ENCODE measurements at regions not wholly inside any gene's neighbourhood (a gene's known extent, or its start where the extent isn't known, plus 50 kb on each side); places are given as distances from the start of the nearest gene placed in this dataset.

GRCh38 chr20:63132715-63133471 is 83.0 kb downstream of the YTHDF1 start:
- Mint-ChIP-seq H3K4me3 (no peak overlapping the region), H3K4me1 (peaks cover 9% of the 10 kb centered on the region), H3K9me3 (no peaks in the 10 kb centered on the region), H3K36me3 (no peaks in the 10 kb centered on the region), H3K27ac (no peak overlapping the region), H3K27me3 (ENCODE audit: low read depth) (no peaks in the 10 kb centered on the region; the same call in 1 of the 2 replicates)
- DNase-seq (ENCODE audit: low spot score): peak; percentile 7
- POLR2A ChIA-PET: no interaction called here
- CTCF ChIA-PET: interaction anchor here (0.8 to 2.7 kb wide), 3 partner anchors 40 to 90 kb away, joined by 3 to 13 read pairs (median 4); no protein-coding TSS in a partner anchor
- TF ChIP-seq SMAD3 (CRISPR knock-in tag; IDR thresholded peaks at IDR 0.05; ENCODE audit: borderline replicate concordance): no peak
- ATAC-seq: no peak

- Mint-ChIP-seq H3K4me1 (peaks cover 9% of the 10 kb centered on the region), H3K4me3 (no peak overlapping the region), H3K27me3 (ENCODE audit: low read depth) (no peaks in the 10 kb centered on the region; the same call in 1 of the 2 replicates), H3K36me3 (no peaks in the 10 kb centered on the region), H3K9me3 (no peaks in the 10 kb centered on the region), H3K27ac (no peak overlapping the region)
- no peak for ATAC-seq
- ChIA-PET CTCF (interaction anchor here (2.7 kb wide), 1 partner anchor 41 kb away, joined by 13 read pairs; no protein-coding TSS in a partner anchor), POLR2A (no interaction called here)
- peak; percentile 6 for DNase-seq (ENCODE audit: low spot score)
- TF ChIP-seq ZNF232 (CRISPR knock-in tag; IDR thresholded peaks at IDR 0.05) (no peak), TP53 (CRISPR knock-in tag; IDR thresholded peaks at IDR 0.05) (no peak), NR2C2 (CRISPR knock-in tag; IDR thresholded peaks at IDR 0.05) (no peak), NR1H2 (CRISPR knock-in tag; IDR thresholded peaks at IDR 0.05) (no peak), ZNF423 (CRISPR knock-in tag; IDR thresholded peaks at IDR 0.05) (no peak), ATF1 (CRISPR knock-in tag; IDR thresholded peaks at IDR 0.05) (no peak), ZNF425 (CRISPR knock-in tag; conservative IDR thresholded peaks at IDR 0.05) (no peak), AR (CRISPR knock-in tag; IDR thresholded peaks at IDR 0.05) (no peak), CTCF (IDR thresholded peaks at IDR 0.05) (no peak), ZNF416 (CRISPR knock-in tag; IDR thresholded peaks at IDR 0.05) (no peak), PRRX2 (CRISPR knock-in tag; IDR thresholded peaks at IDR 0.05) (no peak), ZNF263 (CRISPR knock-in tag; IDR thresholded peaks at IDR 0.05; ENCODE audit: low read depth) (no peak)
- TF ChIP-seq, protein P1, sequence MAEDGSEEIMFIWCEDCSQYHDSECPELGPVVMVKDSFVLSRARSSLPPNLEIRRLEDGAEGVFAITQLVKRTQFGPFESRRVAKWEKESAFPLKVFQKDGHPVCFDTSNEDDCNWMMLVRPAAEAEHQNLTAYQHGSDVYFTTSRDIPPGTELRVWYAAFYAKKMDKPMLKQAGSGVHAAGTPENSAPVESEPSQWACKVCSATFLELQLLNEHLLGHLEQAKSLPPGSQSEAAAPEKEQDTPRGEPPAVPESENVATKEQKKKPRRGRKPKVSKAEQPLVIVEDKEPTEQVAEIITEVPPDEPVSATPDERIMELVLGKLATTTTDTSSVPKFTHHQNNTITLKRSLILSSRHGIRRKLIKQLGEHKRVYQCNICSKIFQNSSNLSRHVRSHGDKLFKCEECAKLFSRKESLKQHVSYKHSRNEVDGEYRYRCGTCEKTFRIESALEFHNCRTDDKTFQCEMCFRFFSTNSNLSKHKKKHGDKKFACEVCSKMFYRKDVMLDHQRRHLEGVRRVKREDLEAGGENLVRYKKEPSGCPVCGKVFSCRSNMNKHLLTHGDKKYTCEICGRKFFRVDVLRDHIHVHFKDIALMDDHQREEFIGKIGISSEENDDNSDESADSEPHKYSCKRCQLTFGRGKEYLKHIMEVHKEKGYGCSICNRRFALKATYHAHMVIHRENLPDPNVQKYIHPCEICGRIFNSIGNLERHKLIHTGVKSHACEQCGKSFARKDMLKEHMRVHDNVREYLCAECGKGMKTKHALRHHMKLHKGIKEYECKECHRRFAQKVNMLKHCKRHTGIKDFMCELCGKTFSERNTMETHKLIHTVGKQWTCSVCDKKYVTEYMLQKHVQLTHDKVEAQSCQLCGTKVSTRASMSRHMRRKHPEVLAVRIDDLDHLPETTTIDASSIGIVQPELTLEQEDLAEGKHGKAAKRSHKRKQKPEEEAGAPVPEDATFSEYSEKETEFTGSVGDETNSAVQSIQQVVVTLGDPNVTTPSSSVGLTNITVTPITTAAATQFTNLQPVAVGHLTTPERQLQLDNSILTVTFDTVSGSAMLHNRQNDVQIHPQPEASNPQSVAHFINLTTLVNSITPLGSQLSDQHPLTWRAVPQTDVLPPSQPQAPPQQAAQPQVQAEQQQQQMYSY (CRISPR knock-in tag; IDR thresholded peaks at IDR 0.05): no peak
- TF ChIP-seq, protein P2, sequence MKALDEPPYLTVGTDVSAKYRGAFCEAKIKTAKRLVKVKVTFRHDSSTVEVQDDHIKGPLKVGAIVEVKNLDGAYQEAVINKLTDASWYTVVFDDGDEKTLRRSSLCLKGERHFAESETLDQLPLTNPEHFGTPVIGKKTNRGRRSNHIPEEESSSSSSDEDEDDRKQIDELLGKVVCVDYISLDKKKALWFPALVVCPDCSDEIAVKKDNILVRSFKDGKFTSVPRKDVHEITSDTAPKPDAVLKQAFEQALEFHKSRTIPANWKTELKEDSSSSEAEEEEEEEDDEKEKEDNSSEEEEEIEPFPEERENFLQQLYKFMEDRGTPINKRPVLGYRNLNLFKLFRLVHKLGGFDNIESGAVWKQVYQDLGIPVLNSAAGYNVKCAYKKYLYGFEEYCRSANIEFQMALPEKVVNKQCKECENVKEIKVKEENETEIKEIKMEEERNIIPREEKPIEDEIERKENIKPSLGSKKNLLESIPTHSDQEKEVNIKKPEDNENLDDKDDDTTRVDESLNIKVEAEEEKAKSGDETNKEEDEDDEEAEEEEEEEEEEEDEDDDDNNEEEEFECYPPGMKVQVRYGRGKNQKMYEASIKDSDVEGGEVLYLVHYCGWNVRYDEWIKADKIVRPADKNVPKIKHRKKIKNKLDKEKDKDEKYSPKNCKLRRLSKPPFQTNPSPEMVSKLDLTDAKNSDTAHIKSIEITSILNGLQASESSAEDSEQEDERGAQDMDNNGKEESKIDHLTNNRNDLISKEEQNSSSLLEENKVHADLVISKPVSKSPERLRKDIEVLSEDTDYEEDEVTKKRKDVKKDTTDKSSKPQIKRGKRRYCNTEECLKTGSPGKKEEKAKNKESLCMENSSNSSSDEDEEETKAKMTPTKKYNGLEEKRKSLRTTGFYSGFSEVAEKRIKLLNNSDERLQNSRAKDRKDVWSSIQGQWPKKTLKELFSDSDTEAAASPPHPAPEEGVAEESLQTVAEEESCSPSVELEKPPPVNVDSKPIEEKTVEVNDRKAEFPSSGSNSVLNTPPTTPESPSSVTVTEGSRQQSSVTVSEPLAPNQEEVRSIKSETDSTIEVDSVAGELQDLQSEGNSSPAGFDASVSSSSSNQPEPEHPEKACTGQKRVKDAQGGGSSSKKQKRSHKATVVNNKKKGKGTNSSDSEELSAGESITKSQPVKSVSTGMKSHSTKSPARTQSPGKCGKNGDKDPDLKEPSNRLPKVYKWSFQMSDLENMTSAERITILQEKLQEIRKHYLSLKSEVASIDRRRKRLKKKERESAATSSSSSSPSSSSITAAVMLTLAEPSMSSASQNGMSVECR (CRISPR knock-in tag; IDR thresholded peaks at IDR 0.05; ENCODE audit: borderline replicate concordance): no peak
- TF ChIP-seq, protein P3, sequence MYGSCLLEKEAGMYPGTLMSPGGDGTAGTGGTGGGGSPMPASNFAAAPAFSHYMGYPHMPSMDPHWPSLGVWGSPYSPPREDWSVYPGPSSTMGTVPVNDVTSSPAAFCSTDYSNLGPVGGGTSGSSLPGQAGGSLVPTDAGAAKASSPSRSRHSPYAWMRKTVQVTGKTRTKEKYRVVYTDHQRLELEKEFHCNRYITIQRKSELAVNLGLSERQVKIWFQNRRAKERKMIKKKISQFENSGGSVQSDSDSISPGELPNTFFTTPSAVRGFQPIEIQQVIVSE (CRISPR knock-in tag; IDR thresholded peaks at IDR 0.05; ENCODE audit: borderline replicate concordance): no peak
Observed at GRCh38 chr20:63132131-63132714, 83.7 kb downstream of the YTHDF1 start.

Measured in WTC11 (cell line).